ENCODE measurements at regions not wholly inside any gene's neighbourhood (a gene's known extent, or its start where the extent isn't known, plus 50 kb on each side); places are given as distances from the start of the nearest gene placed in this dataset.
"Not testable (repeated sequence)": the region's sequence is repeated elsewhere in the genome, so short reads cannot be mapped to it uniquely, and the experiment has no call there.

DNA sequence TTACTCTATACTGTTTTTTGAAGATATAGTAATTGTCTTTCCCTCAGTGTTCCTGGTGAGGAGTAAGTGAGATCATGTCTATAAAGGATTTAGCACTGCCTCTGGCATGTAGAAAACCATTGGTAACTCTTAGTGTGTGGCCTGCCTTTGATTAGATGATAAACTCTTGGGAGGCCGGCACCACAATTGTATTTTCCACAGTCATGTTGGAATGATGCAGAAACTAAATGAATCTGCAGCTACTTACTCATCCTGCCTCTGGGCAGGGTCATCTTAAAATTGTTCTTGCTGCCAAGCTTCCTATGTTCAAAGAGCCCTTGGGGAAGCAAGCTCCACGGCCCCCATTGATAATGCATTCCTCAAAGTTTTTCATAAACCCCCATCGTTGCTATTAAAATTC is 204.6 kb downstream of the ANKRD7 start:
- H3K27ac Mint-ChIP-seq (ENCODE audit: unreplicated experiment), result no peak overlapping the region

DNA sequence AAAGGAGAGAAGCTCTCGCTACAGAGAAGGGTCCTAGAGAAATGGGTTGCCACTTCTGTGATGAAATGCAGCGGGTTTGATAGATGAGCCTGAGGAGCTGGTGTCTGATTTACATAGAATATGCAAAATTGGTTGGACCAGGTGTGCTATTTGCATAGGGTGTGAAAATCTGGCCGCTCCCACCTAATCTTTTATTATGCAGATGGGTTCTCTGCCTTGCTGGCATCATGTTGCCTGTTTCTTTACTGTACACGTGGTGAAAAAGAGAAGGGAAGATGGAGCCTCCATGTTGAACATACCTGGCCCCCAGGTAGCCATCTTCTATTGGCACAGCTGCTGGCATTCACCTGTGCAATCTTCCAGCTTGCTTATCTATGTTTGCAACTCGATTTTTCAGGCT is 212.2 kb downstream of the ANKRD7 start:
- H3K9me3 Mint-ChIP-seq (ENCODE audit: unreplicated experiment), result peaks cover 1% of the 10 kb centered on the region
- H3K36me3 Mint-ChIP-seq (ENCODE audit: unreplicated experiment), result no peaks in the 10 kb centered on the region
- no peak for DNase-seq
- TF ChIP-seq, protein P1, sequence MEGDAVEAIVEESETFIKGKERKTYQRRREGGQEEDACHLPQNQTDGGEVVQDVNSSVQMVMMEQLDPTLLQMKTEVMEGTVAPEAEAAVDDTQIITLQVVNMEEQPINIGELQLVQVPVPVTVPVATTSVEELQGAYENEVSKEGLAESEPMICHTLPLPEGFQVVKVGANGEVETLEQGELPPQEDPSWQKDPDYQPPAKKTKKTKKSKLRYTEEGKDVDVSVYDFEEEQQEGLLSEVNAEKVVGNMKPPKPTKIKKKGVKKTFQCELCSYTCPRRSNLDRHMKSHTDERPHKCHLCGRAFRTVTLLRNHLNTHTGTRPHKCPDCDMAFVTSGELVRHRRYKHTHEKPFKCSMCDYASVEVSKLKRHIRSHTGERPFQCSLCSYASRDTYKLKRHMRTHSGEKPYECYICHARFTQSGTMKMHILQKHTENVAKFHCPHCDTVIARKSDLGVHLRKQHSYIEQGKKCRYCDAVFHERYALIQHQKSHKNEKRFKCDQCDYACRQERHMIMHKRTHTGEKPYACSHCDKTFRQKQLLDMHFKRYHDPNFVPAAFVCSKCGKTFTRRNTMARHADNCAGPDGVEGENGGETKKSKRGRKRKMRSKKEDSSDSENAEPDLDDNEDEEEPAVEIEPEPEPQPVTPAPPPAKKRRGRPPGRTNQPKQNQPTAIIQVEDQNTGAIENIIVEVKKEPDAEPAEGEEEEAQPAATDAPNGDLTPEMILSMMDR (IDR thresholded peaks at IDR 0.05; ENCODE audit: partially characterized antibody, unreplicated experiment), result no peak
- H3K27ac Mint-ChIP-seq (ENCODE audit: unreplicated experiment), result no peak overlapping the region
- H3K4me3 Mint-ChIP-seq (ENCODE audit: unreplicated experiment), result no peak overlapping the region
- H3K4me1 Mint-ChIP-seq (ENCODE audit: low read depth, unreplicated experiment), result no peaks in the 10 kb centered on the region
- no peaks in the 10 kb centered on the region for H3K27me3 Mint-ChIP-seq (ENCODE audit: unreplicated experiment)

More for the DNA sequence above, 204.6 kb downstream of the ANKRD7 start:
- Mint-ChIP-seq H3K9me3 (ENCODE audit: unreplicated experiment) (peaks cover 1% of the 10 kb centered on the region), H3K36me3 (ENCODE audit: unreplicated experiment) (no peaks in the 10 kb centered on the region), H3K27me3 (ENCODE audit: unreplicated experiment) (no peaks in the 10 kb centered on the region), H3K4me1 (ENCODE audit: low read depth, unreplicated experiment) (peaks cover 4% of the 10 kb centered on the region), H3K4me3 (ENCODE audit: unreplicated experiment) (no peak overlapping the region)
- DNase-seq, result no peak
- TF ChIP-seq, protein P1 (IDR thresholded peaks at IDR 0.05; ENCODE audit: partially characterized antibody, unreplicated experiment), result no peak

- not testable (repeated sequence) for H3K4me3 Mint-ChIP-seq (ENCODE audit: unreplicated experiment); H3K36me3 Mint-ChIP-seq (ENCODE audit: unreplicated experiment); H3K9me3 Mint-ChIP-seq (ENCODE audit: unreplicated experiment); H3K27me3 Mint-ChIP-seq (ENCODE audit: unreplicated experiment); DNase-seq; H3K4me1 Mint-ChIP-seq (ENCODE audit: low read depth, unreplicated experiment); H3K27ac Mint-ChIP-seq (ENCODE audit: unreplicated experiment)
Measured at GRCh38 chr7:118449030-118449429, 224.5 kb downstream of the ANKRD7 start.

GRCh38 chr7:118449797-118450567 is 225.5 kb downstream of the ANKRD7 start:
- Mint-ChIP-seq H3K36me3 (ENCODE audit: unreplicated experiment) (no peaks in the 10 kb centered on the region), H3K27ac (ENCODE audit: unreplicated experiment) (no peak overlapping the region), H3K4me1 (ENCODE audit: low read depth, unreplicated experiment) (no peaks in the 10 kb centered on the region), H3K27me3 (ENCODE audit: unreplicated experiment) (no peaks in the 10 kb centered on the region), H3K4me3 (ENCODE audit: unreplicated experiment) (no peak overlapping the region), H3K9me3 (ENCODE audit: unreplicated experiment) (peaks cover 2% of the 10 kb centered on the region)
- DNase-seq, result no peak
- TF ChIP-seq, protein P1 (IDR thresholded peaks at IDR 0.05; ENCODE audit: partially characterized antibody, unreplicated experiment), result no peak

GRCh38 chr7:118452128-118452527 is 227.6 kb downstream of the ANKRD7 start:
- H3K36me3 Mint-ChIP-seq (ENCODE audit: unreplicated experiment), result no peaks in the 10 kb centered on the region
- peaks cover 2% of the 10 kb centered on the region for H3K9me3 Mint-ChIP-seq (ENCODE audit: unreplicated experiment)
- no peaks in the 10 kb centered on the region for H3K4me1 Mint-ChIP-seq (ENCODE audit: low read depth, unreplicated experiment)
- no peak overlapping the region for H3K27ac Mint-ChIP-seq (ENCODE audit: unreplicated experiment)
- DNase-seq, result no peak
- no peak overlapping the region for H3K4me3 Mint-ChIP-seq (ENCODE audit: unreplicated experiment)
- TF ChIP-seq, protein P1 (IDR thresholded peaks at IDR 0.05; ENCODE audit: partially characterized antibody, unreplicated experiment), result no peak
- H3K27me3 Mint-ChIP-seq (ENCODE audit: unreplicated experiment), result no peaks in the 10 kb centered on the region

Measured in glutamatergic neuron (in vitro differentiated cells).